CD4-positive, alpha-beta memory T cell (primary cell): ENCODE measurements at regions not wholly inside any gene's neighbourhood (a gene's known extent, or its start where the extent isn't known, plus 50 kb on each side); places are given as distances from the start of the nearest gene placed in this dataset. TPM values are rescaled to one million over a fixed set of nuclear protein-coding genes. Genes with fewer than 3 reads are reported as not detected.

Experiments used
- CTCF ChIA-PET: fragments of 350-600 bp; sonication (Branson Sonifier 250); formaldehyde crosslinking; loops from one replicate; lab custom pipeline; 2021; ENCODE audit warnings: inconsistent platforms; ENCODE audit not compliant: partially characterized antibody; lab: Charles Lee
- POLR2A ChIA-PET: fragments of 350-600 bp; sonication (Branson Sonifier 250); formaldehyde crosslinking; loops from one replicate; lab custom pipeline; 2021; ENCODE audit not compliant: partially characterized antibody; lab: Charles Lee
- DNase-seq, 5 donors: peaks; one replicate each; pipeline versions ENCODE4 v3.0.0 to v3.0.0-alpha.2; 2020 to 2022; ENCODE audit warnings: mixed read lengths in 1 of 5
- H3K27ac ChIP-seq: one replicate; pipeline ENCODE4 v1.7.0; 2013; ENCODE audit warnings: low read depth, low read length
- H3K27me3 ChIP-seq: 2 replicates; pipeline ENCODE4 v1.7.0; 2013; ENCODE audit warnings: mild to moderate bottlenecking, low read length, moderate library complexity; ENCODE audit not compliant: insufficient read depth
- H3K36me3 ChIP-seq: 2 replicates; pipeline ENCODE4 v1.7.0; 2013; ENCODE audit warnings: mild to moderate bottlenecking, low read length, moderate library complexity; ENCODE audit not compliant: insufficient read depth
- H3K4me1 ChIP-seq: 2 replicates; pipeline ENCODE4 v1.7.0; 2013; ENCODE audit warnings: mild to moderate bottlenecking, low read length, moderate library complexity; ENCODE audit not compliant: insufficient read depth
- H3K4me3 ChIP-seq, 2 donors: one replicate each; pipeline ENCODE4 v1.7.0; 2013; ENCODE audit warnings: low read length in 2 of 2, mild to moderate bottlenecking in 1 of 2
- H3K9me3 ChIP-seq, 2 donors: one replicate each; pipeline ENCODE4 v1.7.0; 2013; ENCODE audit warnings: low read length in 2 of 2, control low read depth in 1 of 2; ENCODE audit not compliant: control insufficient read depth in 1 of 2
- H3K27ac Mint-ChIP-seq, 7 donors: one replicate each; pipeline ENCODE4 v1.8.0; 2020 to 2021; ENCODE audit warnings: mixed read lengths in 7 of 7, mild to moderate bottlenecking in 6 of 7, inconsistent platforms in 3 of 7, moderate library complexity in 3 of 7
- H3K27me3 Mint-ChIP-seq, 2 donors: one replicate each; pipeline ENCODE4 v1.8.0; 2020 to 2021; ENCODE audit warnings: mixed read lengths in 2 of 2
- H3K36me3 Mint-ChIP-seq, 2 donors: one replicate each; pipeline ENCODE4 v1.8.0; 2020 to 2021; ENCODE audit warnings: mixed read lengths in 2 of 2, inconsistent platforms in 1 of 2, mild to moderate bottlenecking in 1 of 2
- H3K4me1 Mint-ChIP-seq, 4 donors: one replicate each; pipeline ENCODE4 v1.8.0; 2020 to 2021; ENCODE audit warnings: mixed read lengths in 4 of 4, mild to moderate bottlenecking in 1 of 4
- H3K4me3 Mint-ChIP-seq, 8 donors: one replicate each; pipeline ENCODE4 v1.8.0; 2020 to 2021; ENCODE audit warnings: mixed read lengths in 8 of 8, mild to moderate bottlenecking in 7 of 8, moderate library complexity in 6 of 8, inconsistent platforms in 3 of 8
- H3K9me3 Mint-ChIP-seq, 8 donors: one replicate each; pipeline ENCODE4 v1.8.0; 2020 to 2021; ENCODE audit warnings: mixed read lengths in 8 of 8, mild to moderate bottlenecking in 5 of 8, inconsistent platforms in 3 of 8, moderate library complexity in 1 of 8
- intact Hi-C: fragments of 100-400 bp; cut with micrococcal nuclease; formaldehyde crosslinking; loops from one replicate; pipeline ENCODE4 v1.15.1; 2023
- microRNA-seq: library from miRNA; unstranded; fragments of <30 nt; microRNA quantifications from one replicate; pipeline ENCODE4 v1.2.0, GENCODE V29; 2021; ENCODE audit warnings: borderline replicate concordance, borderline number of aligned reads, borderline microRNAs expressed, mixed read lengths

DNA sequence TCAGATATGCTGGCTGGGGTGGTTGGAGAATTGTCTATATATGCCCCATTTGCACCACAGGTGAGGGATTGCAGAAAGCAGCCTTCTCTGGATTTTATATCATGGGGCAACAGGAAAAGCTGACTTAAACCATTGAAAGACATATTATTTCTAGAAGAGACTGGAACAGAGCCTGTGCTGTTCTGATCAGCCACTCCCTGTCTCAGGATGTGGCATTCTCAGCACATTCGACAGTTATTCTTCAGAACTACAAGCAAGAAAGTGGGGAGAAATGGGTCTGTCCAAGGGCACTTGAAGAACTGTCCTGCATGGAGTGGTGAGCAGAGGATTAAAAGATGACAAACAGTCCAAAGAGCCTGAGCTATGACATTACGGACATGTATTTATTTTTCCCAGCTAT lies 67.8 kb upstream of the EPHA5 start:
- Mint-ChIP-seq H3K4me1 (no peaks in the 10 kb centered on the region), H3K9me3 (peaks cover 0 to 10% (median 6%) of the 10 kb centered on the region in 8 donors), H3K4me3 (no peak overlapping the region), H3K27me3 (no peaks in the 10 kb centered on the region), H3K36me3 (no peaks in the 10 kb centered on the region), H3K27ac (no peak overlapping the region)
- no peak overlapping the region for H3K4me3 ChIP-seq
- no peak overlapping the region for H3K27ac ChIP-seq
- intact Hi-C loops, result no loop called here
- H3K36me3 ChIP-seq, result no peaks in the 10 kb centered on the region
- no peaks in the 10 kb centered on the region for H3K4me1 ChIP-seq
- POLR2A ChIA-PET, result no interaction called here
- CTCF ChIA-PET, result no interaction called here
- no peaks in the 10 kb centered on the region for H3K27me3 ChIP-seq
- H3K9me3 ChIP-seq, result no peaks in the 10 kb centered on the region
- no peak for DNase-seq

DNA sequence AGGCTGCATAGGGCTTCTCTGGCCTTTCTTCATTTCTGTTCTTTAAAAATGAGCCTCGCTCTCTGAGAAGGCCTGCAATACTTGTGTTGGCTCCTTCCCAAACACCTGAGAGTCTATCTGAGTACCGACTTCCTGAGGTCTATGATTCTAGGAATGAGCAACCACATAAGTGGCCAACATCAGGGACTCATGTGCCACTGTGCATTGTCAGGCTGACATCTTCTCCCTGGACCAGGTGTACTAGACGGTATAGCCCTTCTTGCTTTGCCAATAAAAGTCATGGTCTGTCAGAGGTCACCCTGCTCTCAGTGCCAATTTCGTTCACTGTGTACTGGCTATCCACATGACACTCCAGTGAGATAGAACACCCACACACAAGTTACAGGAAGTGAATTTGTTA lies 67.4 kb upstream of the EPHA5 start:
- ChIA-PET POLR2A (no interaction called here), CTCF (no interaction called here)
- Mint-ChIP-seq H3K27ac (no peak overlapping the region), H3K4me3 (no peak overlapping the region), H3K4me1 (no peaks in the 10 kb centered on the region), H3K36me3 (no peaks in the 10 kb centered on the region), H3K27me3 (no peaks in the 10 kb centered on the region), H3K9me3 (peaks cover 0 to 10% (median 7%) of the 10 kb centered on the region in 8 donors)
- Histone ChIP-seq H3K9me3 (no peaks in the 10 kb centered on the region), H3K36me3 (no peaks in the 10 kb centered on the region), H3K4me1 (no peaks in the 10 kb centered on the region), H3K27ac (no peak overlapping the region), H3K27me3 (no peaks in the 10 kb centered on the region), H3K4me3 (no peak overlapping the region)
- intact Hi-C loops, result no loop called here
- no peak for DNase-seq

DNA sequence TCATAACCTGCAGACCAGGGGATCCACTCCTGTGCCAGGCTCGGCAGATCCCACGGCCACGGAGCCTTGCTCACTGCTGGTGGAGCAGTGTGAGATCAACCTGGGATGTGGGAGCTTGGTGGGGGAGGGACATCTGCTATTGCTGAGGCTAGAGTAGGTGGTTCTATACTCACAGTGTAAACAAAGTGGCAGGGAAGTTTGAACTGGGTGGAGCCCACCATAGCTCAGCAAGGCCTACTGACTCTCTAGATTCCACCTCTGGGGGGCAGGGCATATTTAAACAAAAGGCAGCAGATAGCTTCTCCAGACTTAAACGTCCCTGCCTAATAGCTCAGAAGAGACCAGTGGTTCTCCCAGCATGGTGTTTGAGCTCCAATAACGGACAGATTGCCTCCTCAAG lies 54.7 kb upstream of the EPHA5 start:
- Mint-ChIP-seq H3K9me3 (peaks cover 0 to 21% (median 12%) of the 10 kb centered on the region in 8 donors), H3K27ac (no peak overlapping the region), H3K36me3 (no peaks in the 10 kb centered on the region), H3K27me3 (no peaks in the 10 kb centered on the region), H3K4me3 (no peak overlapping the region), H3K4me1 (no peaks in the 10 kb centered on the region)
- H3K36me3 ChIP-seq, result no peaks in the 10 kb centered on the region
- CTCF ChIA-PET, result no interaction called here
- no peaks in the 10 kb centered on the region for H3K9me3 ChIP-seq
- no peak overlapping the region for H3K4me3 ChIP-seq
- H3K4me1 ChIP-seq, result no peaks in the 10 kb centered on the region
- intact Hi-C loops, result no loop called here
- H3K27me3 ChIP-seq, result no peaks in the 10 kb centered on the region
- DNase-seq, result no peak
- POLR2A ChIA-PET, result no interaction called here
- H3K27ac ChIP-seq, result no peak overlapping the region

Small RNAs in the stretch of these regions (microRNA-seq; reads per million reads assigned to microRNA genes)
- gene MIR1269A, result not detected
